ENCODE measurements at regions not wholly inside any gene's neighbourhood (a gene's known extent, or its start where the extent isn't known, plus 50 kb on each side); places are given as distances from the start of the nearest gene placed in this dataset.

DNA sequence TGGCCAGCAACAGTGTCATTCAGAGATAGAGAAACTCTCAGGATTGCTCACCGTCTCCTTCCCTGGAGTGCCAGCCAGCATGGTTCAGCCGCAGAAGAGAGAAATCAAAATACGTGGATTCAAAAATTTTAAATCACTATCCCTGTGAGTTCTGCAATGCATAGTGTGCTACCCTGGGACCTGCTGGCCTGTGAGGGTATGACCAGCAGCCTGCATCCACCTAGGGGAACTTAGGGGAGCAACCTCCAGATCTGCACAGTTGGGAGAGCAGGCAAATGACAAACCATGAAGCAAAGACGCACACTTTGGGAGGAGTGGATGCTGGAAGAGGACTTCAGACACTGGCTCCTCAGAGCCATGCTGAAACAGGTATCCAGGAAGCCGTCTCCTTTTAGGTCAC lies 639.3 kb downstream of the TNS3 start:
- H3K9ac ChIP-seq, result no peak overlapping the region
- TF ChIP-seq Cebpa-rat (IDR thresholded peaks at IDR 0.05), result no peak
- H4K20me1 ChIP-seq, result no peaks in the 10 kb centered on the region
- no peaks in the 10 kb centered on the region for H3K36me3 ChIP-seq
- no peak overlapping the region for H3K4me3 ChIP-seq
- H3K27ac ChIP-seq, result no peak overlapping the region
- H3K4me1 ChIP-seq, result peaks cover 26% of the 10 kb centered on the region
- H3K4me2 ChIP-seq, result no peak overlapping the region
- H3K27me3 ChIP-seq, result no peaks in the 10 kb centered on the region
- no peaks in the 10 kb centered on the region for H3K9me3 ChIP-seq

DNA sequence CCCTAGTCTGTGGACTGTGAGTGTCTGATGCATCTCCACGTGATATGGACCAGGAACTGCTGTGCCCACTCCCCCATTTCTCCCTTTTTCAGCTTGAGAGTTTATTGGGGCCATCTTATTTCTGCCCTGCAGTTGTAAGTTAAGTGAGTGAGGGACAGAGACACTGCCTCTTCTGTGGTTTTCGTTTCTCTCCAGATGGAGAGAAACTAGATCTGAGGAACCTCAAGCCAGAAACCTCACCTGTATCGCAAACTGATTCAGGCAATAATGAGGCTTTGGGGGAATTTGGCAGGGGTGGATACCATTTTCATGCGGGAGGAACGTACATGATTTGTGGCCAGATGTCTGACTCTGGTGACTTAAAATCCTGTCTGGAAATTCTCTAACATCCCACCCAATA lies 641.7 kb downstream of the TNS3 start:
- H3K27me3 ChIP-seq, result no peaks in the 10 kb centered on the region
- H3K9ac ChIP-seq, result no peak overlapping the region
- H3K4me3 ChIP-seq, result no peak overlapping the region

DNA sequence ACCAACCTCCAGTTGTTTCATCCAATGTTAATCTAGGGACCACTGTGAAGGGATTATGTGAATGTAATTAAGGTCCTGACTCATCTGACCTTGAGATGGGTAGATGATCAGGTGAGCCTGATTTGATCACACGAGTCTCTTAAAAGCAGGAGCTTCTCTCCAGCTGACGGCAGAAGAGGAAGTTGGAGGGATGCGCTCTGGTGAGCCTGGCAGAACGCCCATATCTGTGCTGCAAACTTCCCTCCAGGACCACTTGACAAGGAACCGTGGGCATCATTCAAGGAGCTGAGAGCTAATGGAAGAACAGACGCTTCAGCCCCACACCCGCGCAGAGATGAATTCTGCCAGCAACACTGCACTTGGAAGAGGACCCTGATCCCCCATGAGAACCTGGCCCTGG lies 642.4 kb downstream of the TNS3 start:
- Histone ChIP-seq H3K27ac (no peak overlapping the region), H3K4me1 (peaks cover 26% of the 10 kb centered on the region), H3K9me3 (0 out of 2 replicates have a peak, but pooled peaks cover 3% of the 10 kb centered on the region), H4K20me1 (no peaks in the 10 kb centered on the region), H3K9ac (no peak overlapping the region), H3K4me2 (peak overlapping the region; percentile 56), H3K4me3 (no peak overlapping the region), H3K27me3 (no peaks in the 10 kb centered on the region), H3K36me3 (no peaks in the 10 kb centered on the region)
- TF ChIP-seq Cebpa-rat (IDR thresholded peaks at IDR 0.05), result no peak

More for the DNA sequence above, 641.7 kb downstream of the TNS3 start:
- Histone ChIP-seq H4K20me1 (no peaks in the 10 kb centered on the region), H3K4me1 (peaks cover 26% of the 10 kb centered on the region), H3K9me3 (0 out of 2 replicates have a peak, but pooled peaks cover 3% of the 10 kb centered on the region), H3K36me3 (no peaks in the 10 kb centered on the region), H3K4me2 (peak overlapping the region; percentile 56), H3K27ac (no peak overlapping the region)
- no peak for TF ChIP-seq Cebpa-rat (IDR thresholded peaks at IDR 0.05)

DNA sequence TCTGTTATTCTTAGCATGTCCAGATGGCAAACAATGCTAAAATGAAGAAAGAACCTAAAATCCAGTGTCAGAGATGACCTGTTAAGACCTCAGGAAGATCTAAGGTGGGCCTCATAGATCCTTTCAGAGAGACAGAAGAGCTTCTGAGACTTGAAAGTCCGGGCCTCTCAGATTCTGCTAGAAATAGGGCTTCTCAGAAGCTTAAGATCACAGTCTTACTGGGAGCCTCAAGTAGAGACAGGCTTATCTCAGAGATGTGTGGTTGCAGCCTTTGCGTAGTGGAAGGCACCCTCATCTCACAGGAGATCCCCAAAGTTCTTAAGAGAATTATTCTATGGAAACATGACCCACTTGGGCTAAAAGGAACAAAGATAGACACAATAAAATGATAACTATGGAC lies 642.8 kb downstream of the TNS3 start:
- Histone ChIP-seq H3K9ac (no peak overlapping the region), H3K4me3 (no peak overlapping the region), H3K4me2 (peak overlapping the region; percentile 56), H3K27ac (no peak overlapping the region; the same call in 1 of the 2 replicates), H3K27me3 (no peaks in the 10 kb centered on the region), H3K4me1 (peaks cover 26% of the 10 kb centered on the region), H3K36me3 (no peaks in the 10 kb centered on the region), H3K9me3 (0 out of 2 replicates have a peak, but pooled peaks cover 3% of the 10 kb centered on the region), H4K20me1 (no peaks in the 10 kb centered on the region)
- TF ChIP-seq Cebpa-rat (IDR thresholded peaks at IDR 0.05), result no peak

DNA sequence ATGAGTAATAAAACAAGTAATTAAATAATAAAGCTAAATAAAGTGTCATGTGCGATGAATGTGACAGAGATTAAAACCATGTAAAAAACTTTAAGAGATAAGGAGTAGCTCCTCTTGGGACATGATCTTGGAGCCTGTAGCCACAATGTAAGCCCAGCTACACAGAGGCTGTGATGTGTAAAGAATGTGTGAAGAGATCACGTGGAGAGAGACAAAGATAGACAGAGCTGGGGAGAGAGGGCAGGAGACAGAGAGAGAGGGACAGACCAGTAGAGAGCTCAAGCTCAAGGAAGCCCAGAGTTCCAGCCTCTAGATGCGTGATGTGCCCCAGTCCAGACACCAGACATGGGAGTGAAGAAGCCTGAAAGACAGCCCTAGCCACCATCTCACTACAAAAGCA lies 644.1 kb downstream of the TNS3 start:
- Histone ChIP-seq H4K20me1 (no peaks in the 10 kb centered on the region), H3K9me3 (0 out of 2 replicates have a peak, but pooled peaks cover 3% of the 10 kb centered on the region), H3K27ac (no peak overlapping the region), H3K4me2 (peak overlapping the region; percentile 30; the same call in 1 of the 2 replicates), H3K27me3 (no peaks in the 10 kb centered on the region), H3K9ac (no peak overlapping the region), H3K4me3 (no peak overlapping the region), H3K36me3 (no peaks in the 10 kb centered on the region), H3K4me1 (peaks cover 26% of the 10 kb centered on the region)
- no peak for TF ChIP-seq Cebpa-rat (IDR thresholded peaks at IDR 0.05)

DNA sequence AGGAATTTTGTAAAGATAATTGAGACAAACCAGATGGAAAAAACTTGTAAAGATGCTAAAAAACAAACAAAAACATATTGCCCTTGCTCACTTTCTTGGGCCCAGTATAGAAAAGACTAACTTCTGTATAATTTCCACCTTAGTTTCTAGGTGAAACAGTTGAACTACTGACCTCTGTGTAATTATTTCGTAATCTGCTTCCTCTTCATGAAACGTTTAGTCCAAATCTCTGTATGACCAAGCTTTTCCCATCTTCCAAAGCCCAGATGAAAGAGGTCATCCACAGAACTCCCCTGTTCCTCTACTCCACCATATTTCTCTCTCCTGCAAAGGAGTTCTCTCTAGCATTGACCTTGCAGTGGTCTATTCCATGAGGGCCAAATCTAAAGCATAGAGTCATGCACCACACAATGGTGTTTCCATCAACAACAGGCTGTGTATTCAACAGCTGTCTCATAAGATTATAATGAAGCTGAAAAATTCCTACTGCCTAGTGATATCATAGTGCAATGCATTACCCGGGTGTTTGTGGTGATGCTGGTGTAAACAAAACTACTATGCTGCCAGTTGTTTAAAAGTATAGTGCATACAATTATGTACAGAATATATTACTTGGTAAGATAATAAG lies 647.6 kb downstream of the TNS3 start:
- peaks cover 13% of the 10 kb centered on the region for H3K4me1 ChIP-seq
- no peak for TF ChIP-seq Cebpa-rat (IDR thresholded peaks at IDR 0.05)

DNA sequence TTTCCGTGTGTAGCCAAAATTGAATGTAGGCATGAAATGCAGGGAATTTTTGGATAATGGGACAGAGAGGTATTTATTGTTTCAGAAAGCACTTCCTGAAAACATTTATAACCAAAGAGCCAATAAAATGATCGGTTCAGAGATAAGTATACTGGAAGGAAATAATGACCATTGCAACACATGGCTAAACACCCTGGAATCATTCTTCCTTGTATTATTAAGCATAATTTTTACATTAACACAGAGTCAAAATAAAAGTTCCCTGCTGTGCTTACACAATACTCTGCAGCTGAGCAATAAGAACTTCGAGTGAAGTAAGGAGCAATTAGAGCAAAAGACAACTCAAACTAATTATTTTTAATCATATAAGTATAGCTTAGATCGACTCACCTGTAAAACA lies 648.3 kb downstream of the TNS3 start:
- H3K4me3 ChIP-seq, result no peak overlapping the region
- H3K27me3 ChIP-seq, result no peaks in the 10 kb centered on the region
- H3K27ac ChIP-seq, result no peak overlapping the region
- no peaks in the 10 kb centered on the region for H4K20me1 ChIP-seq
- 0 out of 2 replicates have a peak, but pooled peaks cover 3% of the 10 kb centered on the region for H3K9me3 ChIP-seq
- no peak overlapping the region for H3K4me2 ChIP-seq
- H3K9ac ChIP-seq, result no peak overlapping the region
- H3K36me3 ChIP-seq, result no peaks in the 10 kb centered on the region
- peaks cover 6% of the 10 kb centered on the region for H3K4me1 ChIP-seq
- no peak for TF ChIP-seq Cebpa-rat (IDR thresholded peaks at IDR 0.05)

More for the DNA sequence above, 647.6 kb downstream of the TNS3 start:
- Histone ChIP-seq H3K9me3 (0 out of 2 replicates have a peak, but pooled peaks cover 3% of the 10 kb centered on the region), H3K27ac (no peak overlapping the region), H3K4me3 (no peak overlapping the region), H3K36me3 (no peaks in the 10 kb centered on the region), H3K9ac (no peak overlapping the region), H3K27me3 (no peaks in the 10 kb centered on the region), H4K20me1 (no peaks in the 10 kb centered on the region), H3K4me2 (no peak overlapping the region)

DNA sequence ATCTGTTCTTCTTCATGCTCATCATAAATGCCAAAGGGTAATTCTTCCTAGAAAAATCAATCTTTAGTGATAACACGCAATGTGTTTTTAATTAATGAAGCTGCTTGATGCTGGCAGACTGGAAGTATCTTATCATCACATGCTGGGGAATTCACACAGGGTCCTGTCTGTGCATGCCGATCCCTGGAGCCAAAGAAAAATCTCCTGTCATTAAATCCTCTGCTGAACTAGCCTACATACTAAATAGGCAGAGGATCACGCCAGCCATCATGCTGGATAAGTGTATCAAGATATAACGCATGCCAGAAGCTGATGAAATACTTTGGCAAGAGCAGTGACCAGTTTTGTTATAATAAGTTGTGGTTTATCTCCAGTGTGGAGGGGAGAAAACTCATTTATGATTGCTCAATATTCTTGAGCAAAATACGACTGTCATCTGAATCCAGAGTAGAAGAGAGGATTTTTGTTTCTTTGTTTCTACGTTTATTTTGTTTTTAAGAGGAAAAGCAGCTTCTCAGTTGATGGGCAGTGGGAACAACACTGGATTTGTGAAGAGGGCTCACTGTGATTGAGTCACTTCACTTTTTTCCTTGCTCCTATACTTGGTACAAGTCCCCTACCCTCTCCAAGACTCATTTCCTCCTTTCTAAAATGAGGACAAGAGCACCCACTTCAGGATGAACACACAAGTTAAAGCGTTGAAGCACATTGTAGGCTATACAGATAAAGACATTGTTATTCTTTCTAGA lies 649.1 kb downstream of the TNS3 start:
- Histone ChIP-seq H3K27me3 (no peaks in the 10 kb centered on the region), H3K4me3 (no peak overlapping the region), H4K20me1 (no peaks in the 10 kb centered on the region), H3K4me1 (peaks cover 2% of the 10 kb centered on the region), H3K36me3 (no peaks in the 10 kb centered on the region), H3K9ac (no peak overlapping the region), H3K27ac (no peak overlapping the region), H3K4me2 (no peak overlapping the region), H3K9me3 (0 out of 2 replicates have a peak, but pooled peaks cover 3% of the 10 kb centered on the region)
- TF ChIP-seq Cebpa-rat (IDR thresholded peaks at IDR 0.05), result no peak

DNA sequence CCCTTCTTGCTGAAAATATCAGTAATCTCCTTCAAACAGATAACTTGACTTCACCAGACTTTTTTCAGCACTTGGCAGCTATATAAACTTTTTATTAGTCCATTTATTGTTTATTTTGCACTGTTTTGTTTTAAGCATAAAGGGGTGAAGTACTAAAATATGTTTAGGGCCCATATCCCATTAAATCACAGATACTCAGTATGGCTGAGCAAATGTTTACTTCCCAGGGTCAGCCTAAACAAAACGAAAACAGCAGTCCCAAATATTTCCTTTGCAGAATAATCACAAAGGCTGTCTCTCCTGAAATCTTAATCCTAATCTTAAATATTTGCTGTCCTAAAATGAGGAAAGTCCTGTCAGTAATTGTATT lies 649.6 kb downstream of the TNS3 start:
- H4K20me1 ChIP-seq, result no peaks in the 10 kb centered on the region
- no peak for TF ChIP-seq Cebpa-rat (IDR thresholded peaks at IDR 0.05)
- H3K4me2 ChIP-seq, result no peak overlapping the region
- no peaks in the 10 kb centered on the region for H3K27me3 ChIP-seq
- no peak overlapping the region for H3K9ac ChIP-seq
- no peaks in the 10 kb centered on the region for H3K4me1 ChIP-seq
- H3K9me3 ChIP-seq, result 0 out of 2 replicates have a peak, but pooled peaks cover 3% of the 10 kb centered on the region
- no peaks in the 10 kb centered on the region for H3K36me3 ChIP-seq
- no peak overlapping the region for H3K27ac ChIP-seq
- no peak overlapping the region for H3K4me3 ChIP-seq

DNA sequence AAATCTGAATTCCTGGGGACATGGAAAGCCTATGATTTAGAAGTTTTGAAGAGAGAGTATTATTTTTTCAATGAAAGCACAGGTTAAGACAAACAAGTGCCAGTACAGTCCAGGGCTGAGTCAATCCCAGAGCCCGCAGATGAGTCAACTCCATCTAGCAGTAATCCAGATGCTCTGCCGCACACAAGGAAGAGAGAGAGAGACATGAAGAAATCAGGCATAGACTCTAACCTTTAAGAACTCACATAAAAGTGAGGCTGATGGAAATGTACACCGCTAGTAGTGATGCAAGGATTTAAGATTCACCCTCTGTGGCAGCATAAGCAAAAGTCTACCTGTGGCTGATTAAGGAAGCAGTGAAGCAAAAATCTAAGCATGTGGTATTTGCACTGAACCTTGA lies 651.5 kb downstream of the TNS3 start:
- Histone ChIP-seq H3K4me3 (no peak overlapping the region), H3K9ac (no peak overlapping the region), H3K9me3 (no peaks in the 10 kb centered on the region), H3K4me1 (no peaks in the 10 kb centered on the region), H3K4me2 (no peak overlapping the region), H3K27me3 (no peaks in the 10 kb centered on the region), H3K27ac (no peak overlapping the region), H4K20me1 (no peaks in the 10 kb centered on the region), H3K36me3 (no peaks in the 10 kb centered on the region)
- no peak for TF ChIP-seq Cebpa-rat (IDR thresholded peaks at IDR 0.05)
